RWPE1 (cell line): ENCODE measurements at regions not wholly inside any gene's neighbourhood (a gene's known extent, or its start where the extent isn't known, plus 50 kb on each side); places are given as distances from the start of the nearest gene placed in this dataset.
"Not testable (repeated sequence)": the region's sequence is repeated elsewhere in the genome, so short reads cannot be mapped to it uniquely, and the experiment has no call there.

ENCODE experiments used
- CTCF ChIA-PET: fragments of 350-600 bp; sonication (Branson Sonifier 250); formaldehyde crosslinking; extraction: SDS; loops from one replicate; lab custom pipeline; 2021; lab: Yijun Ruan, JAX
- POLR2A ChIA-PET: fragments of 400-600 bp; formaldehyde crosslinking; extraction: SDS; loops from one replicate; lab custom pipeline; 2020; ENCODE audit warnings: antibody characterized with exemption; ENCODE audit not compliant: low non-redundant PET; lab: Yijun Ruan, JAX
- DNase-seq: peaks from one replicate; pipeline ENCODE4 v3.0.0; 2012; ENCODE audit warnings: low spot score
- H3K27ac ChIP-seq: fragments of 450-650 bp; 2 replicates; pipeline ENCODE4 v1.5.1; 2017
- CTCF ChIP-seq: fragments of 450-650 bp; conservative IDR thresholded peaks from 2 replicates; pipeline ENCODE4 v1.5.1; 2017; ENCODE audit warnings: low read depth, mild to moderate bottlenecking

- H3K27ac ChIP-seq: no peak overlapping the region
- POLR2A ChIA-PET: no interaction called here
- CTCF ChIA-PET: interaction anchor here (0.5 kb wide), 1 partner anchor 1545 kb away, joined by 3 read pairs; no protein-coding TSS in a partner anchor
- peak; percentile 37 for DNase-seq
- TF ChIP-seq CTCF: no peak
Observed at GRCh38 chr4:116217781-116218180, 867.6 kb downstream of the TRAM1L1 start.

GRCh38 chr4:116215622-116216021, 869.8 kb downstream of the TRAM1L1 start:
- TF ChIP-seq CTCF: no peak
- CTCF ChIA-PET: no interaction called here
- no peak overlapping the region for H3K27ac ChIP-seq
- no peak for DNase-seq
- POLR2A ChIA-PET: no interaction called here

GRCh38 chr4:116202524-116202923, 882.9 kb downstream of the TRAM1L1 start:
- TF ChIP-seq CTCF: no peak
- DNase-seq: no peak
- ChIA-PET POLR2A (no interaction called here), CTCF (no interaction called here)
- H3K27ac ChIP-seq: no peak overlapping the region

- POLR2A ChIA-PET: no interaction called here
- no peak overlapping the region for H3K27ac ChIP-seq
- TF ChIP-seq CTCF: no peak
- no peak for DNase-seq
- CTCF ChIA-PET: no interaction called here
Observed at GRCh38 chr4:116197317-116197809, 888.0 kb downstream of the TRAM1L1 start.

- CTCF ChIA-PET: no interaction called here
- DNase-seq: no peak
Observed at GRCh38 chr4:116183241-116183640, 902.1 kb downstream of the TRAM1L1 start.

GRCh38 chr4:116180157-116180601, 905.2 kb downstream of the TRAM1L1 start:
- DNase-seq: peak; percentile 14
- H3K27ac ChIP-seq: no peak overlapping the region
- TF ChIP-seq CTCF: peak; percentile 52
- ChIA-PET POLR2A (no interaction called here), CTCF (interaction anchor here (1.0 kb wide), 1 partner anchor 1856 kb away, joined by 4 read pairs; no protein-coding TSS in a partner anchor)

More at GRCh38 chr4:116183241-116183640, 902.1 kb downstream of the TRAM1L1 start:
- H3K27ac ChIP-seq: no peak overlapping the region
- POLR2A ChIA-PET: no interaction called here
- TF ChIP-seq CTCF: no peak

- H3K27ac ChIP-seq, CTCF ChIA-PET, DNase-seq, POLR2A ChIA-PET: not testable (repeated sequence)
Observed at GRCh38 chr4:116151371-116151770, 934.0 kb downstream of the TRAM1L1 start.
